LHCN-M2 (cell line): ENCODE measurements at regions not wholly inside any gene's neighbourhood (a gene's known extent, or its start where the extent isn't known, plus 50 kb on each side); places are given as distances from the start of the nearest gene placed in this dataset.

Experiments used
- DNase-seq: peaks from one replicate; pipeline ENCODE4 v3.0.0-alpha.2; 2012; ENCODE audit warnings: low read depth

- no peak for DNase-seq
Observed at GRCh38 chr9:119078015-119078414, 291.2 kb downstream of the BRINP1 start.

- no peak for DNase-seq
Observed at GRCh38 chr9:119083673-119084072, 285.6 kb downstream of the BRINP1 start.

DNA sequence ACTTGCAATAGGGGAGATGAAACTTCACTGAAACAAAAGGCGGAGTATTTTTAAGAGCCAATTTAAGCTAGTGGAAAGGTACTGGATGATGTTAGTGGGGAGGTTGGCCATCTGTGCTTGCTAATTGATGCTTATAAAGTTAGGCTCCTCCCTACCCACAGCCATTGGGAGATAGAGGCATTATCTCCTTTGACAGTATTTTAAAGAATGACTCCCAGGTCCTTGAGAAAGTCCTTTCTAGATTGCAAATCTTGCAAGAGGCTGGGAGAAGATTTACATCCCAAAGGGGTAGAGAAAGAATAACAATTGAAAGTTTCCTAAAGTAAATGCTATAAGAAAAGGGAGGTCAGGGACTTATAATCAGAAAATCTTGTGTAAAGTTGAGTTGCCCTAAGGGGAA, 282.6 kb downstream of the BRINP1 start:
- DNase-seq = no peak

DNA sequence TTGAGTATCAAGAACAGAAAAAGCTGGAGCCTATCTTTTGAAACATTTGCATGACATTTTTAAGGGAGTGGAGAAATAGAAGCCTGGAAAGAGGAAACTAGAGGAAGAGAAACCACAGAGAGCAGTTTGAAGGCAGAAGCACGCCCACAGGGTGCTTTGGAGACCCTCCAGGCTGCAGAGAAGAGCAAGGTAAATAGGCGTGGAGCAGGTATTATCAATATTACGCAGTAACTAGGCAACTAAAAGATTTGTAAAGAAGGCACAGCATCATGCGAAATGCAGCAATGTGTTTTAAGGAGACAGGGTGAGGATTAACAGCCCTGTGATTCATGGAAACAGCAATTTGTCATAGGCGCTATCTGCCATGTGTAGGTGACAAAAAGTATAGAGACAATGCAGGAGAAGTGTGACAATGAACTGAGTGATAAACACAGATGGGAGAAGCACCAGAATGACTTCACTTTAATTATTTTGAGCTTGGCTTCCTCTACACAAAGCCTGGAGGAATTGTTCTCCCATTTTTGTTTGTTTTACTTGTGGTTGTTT, 281.2 kb downstream of the BRINP1 start:
- DNase-seq = no peak

- DNase-seq = no peak
Observed at GRCh38 chr9:119091074-119091473, 278.2 kb downstream of the BRINP1 start.

DNA sequence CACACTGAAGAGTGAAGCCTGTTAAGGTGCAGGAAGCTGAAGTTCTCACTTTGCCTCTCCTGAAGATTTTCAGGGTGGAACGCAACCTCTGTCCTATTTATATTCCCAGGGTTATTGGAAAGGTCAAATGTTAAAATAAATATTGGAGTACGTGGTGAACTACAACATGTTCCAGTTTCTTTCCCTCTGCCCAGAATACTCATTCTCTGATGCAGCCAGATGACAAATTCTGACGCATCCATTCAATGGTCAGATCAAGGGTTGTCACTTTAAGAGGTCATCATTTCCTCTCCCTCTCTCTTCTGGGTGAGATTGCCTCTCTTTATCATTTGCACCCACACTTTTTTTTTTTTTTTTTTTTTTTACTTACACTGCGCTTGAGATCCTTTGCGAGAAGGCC, 277.1 kb downstream of the BRINP1 start:
- DNase-seq = no peak

DNA sequence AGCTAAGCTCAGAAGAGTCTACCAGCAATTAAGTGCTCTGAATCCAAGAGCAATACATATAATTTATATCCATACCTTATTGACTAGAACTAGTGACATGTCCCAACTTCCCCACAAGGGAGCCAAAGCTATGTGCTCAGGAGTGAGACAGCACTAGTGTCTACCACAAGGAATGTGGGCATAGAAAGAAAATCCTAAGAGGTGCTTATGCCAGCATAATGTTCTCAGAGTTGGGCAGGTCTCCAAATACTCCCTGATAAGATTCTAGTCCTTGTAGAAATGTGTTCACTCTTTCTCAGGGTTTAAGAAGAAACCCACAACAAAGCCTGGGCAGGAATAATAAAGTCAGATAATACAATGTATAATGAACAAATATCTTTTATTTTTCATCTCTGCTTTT, 275.1 kb downstream of the BRINP1 start:
- no peak for DNase-seq

- no peak for DNase-seq
Observed at GRCh38 chr9:119095072-119095471, 274.2 kb downstream of the BRINP1 start.

DNA sequence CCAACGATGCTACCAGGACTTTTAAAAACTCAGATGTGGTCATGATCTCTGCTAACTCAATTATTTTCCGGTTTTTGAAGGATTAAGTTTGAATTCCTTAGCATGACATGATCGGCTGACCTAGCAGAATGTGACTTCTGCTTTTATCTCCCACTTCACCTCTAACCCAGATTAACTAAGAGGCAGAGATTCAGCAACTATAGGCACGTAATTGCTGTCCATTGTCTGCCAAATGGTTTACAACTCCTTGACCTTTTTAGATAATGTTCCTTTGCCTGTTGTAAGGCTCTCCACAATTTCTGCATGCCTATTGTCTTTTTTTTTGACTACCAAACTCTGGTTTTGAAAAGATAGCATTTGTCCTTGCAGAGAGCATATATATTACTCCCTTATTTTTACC, 268.2 kb downstream of the BRINP1 start:
- DNase-seq = no peak

DNA sequence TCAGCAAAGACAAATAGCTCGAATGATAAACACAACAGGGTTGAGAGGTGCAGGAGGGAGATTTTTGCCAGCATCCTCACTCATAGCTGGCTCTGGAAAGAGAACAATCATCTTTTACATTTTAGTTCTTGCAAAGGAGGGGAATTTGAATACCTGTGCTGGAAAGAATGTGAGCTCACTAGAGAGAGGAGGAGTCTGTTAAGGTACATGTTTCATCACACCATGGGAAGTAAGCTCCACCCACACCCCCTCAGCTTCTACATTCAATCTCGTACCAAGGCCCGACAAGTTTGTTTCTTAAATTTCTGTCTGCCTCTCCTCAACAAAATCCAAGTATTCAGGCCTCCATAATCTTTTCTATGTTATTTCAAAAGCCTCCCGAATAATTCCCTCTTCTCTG, 254.6 kb downstream of the BRINP1 start:
- no peak for DNase-seq
